Bronchial epithelial cell (primary cell): ENCODE measurements at regions not wholly inside any gene's neighbourhood (a gene's known extent, or its start where the extent isn't known, plus 50 kb on each side); places are given as distances from the start of the nearest gene placed in this dataset.

Experiments used
- DNase-seq: peaks from one replicate; pipeline ENCODE4 v3.0.0-alpha.2; 2010; ENCODE audit warnings: low read depth
- FAIRE-seq: peaks from 2 replicates; lab custom pipeline; 2011; peaks lifted over from hg19 to GRCh38; lab: Jason Lieb, UNC
- H3K27me3 ChIP-seq: 2 replicates; pipeline ENCODE4 v1.5.1; 2011; ENCODE audit warnings: low read length; ENCODE audit not compliant: control insufficient read depth, insufficient read depth
- H3K36me3 ChIP-seq: 2 replicates; pipeline ENCODE4 v1.5.1; 2011; ENCODE audit warnings: low read length; ENCODE audit not compliant: control insufficient read depth, insufficient read depth
- H3K4me3 ChIP-seq: 2 replicates; pipeline ENCODE4 v1.5.1; 2011; ENCODE audit warnings: mild to moderate bottlenecking, low read depth, low read length, control low read depth
- TF ChIP-seq, protein P1 (sequence below): IDR thresholded peaks from 2 replicates; pipeline ENCODE4 v1.5.1; 2011; ENCODE audit warnings: mild to moderate bottlenecking, moderate library complexity, low read length, control low read depth, inconsistent platforms; ENCODE audit not compliant: insufficient read depth, severe bottlenecking

DNA sequence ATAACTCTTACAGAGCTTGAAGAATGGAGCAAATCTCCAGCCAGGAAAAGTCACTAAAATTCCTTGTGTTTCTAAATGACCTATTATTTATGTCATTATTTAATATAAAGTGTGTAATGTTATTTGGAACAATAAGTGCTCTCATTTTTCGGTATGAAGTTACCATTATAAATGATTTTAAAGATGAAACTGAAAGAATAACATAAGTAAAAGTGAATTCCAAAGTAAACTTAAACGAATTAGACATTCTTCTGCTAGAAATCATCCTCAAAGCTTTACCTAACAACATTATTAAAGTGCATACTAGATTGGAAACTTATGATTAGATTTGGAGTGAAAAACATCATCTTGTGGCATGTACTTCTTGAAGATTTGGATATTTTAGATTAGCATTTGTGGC is 897.2 kb upstream of the CDH2 start:
- FAIRE-seq, result no peak
- H3K4me3 ChIP-seq, result no peak overlapping the region
- TF ChIP-seq, protein P1, sequence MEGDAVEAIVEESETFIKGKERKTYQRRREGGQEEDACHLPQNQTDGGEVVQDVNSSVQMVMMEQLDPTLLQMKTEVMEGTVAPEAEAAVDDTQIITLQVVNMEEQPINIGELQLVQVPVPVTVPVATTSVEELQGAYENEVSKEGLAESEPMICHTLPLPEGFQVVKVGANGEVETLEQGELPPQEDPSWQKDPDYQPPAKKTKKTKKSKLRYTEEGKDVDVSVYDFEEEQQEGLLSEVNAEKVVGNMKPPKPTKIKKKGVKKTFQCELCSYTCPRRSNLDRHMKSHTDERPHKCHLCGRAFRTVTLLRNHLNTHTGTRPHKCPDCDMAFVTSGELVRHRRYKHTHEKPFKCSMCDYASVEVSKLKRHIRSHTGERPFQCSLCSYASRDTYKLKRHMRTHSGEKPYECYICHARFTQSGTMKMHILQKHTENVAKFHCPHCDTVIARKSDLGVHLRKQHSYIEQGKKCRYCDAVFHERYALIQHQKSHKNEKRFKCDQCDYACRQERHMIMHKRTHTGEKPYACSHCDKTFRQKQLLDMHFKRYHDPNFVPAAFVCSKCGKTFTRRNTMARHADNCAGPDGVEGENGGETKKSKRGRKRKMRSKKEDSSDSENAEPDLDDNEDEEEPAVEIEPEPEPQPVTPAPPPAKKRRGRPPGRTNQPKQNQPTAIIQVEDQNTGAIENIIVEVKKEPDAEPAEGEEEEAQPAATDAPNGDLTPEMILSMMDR, result no peak

DNA sequence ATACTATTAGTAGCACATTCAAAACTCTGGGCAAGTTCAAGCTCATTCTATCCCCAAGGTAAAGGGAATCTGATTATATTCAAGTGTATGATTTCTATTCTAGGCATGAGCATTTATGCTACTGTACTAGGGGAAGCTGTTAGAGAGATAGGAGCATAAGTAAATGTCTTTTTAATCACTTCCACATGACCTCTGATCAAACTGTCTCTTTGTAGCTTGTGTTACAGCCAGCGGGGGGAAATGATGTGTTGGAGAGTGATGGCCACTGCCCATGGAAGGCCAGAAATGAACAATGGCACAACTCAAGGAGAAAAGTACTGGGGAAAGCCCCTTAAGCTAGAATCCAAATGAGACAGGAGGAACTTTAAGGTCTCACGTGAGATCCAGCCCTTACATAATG is 894.9 kb upstream of the CDH2 start:
- no peak for DNase-seq
- Histone ChIP-seq H3K4me3 (no peak overlapping the region), H3K36me3 (no peaks in the 10 kb centered on the region), H3K27me3 (no peaks in the 10 kb centered on the region)
- no peak for FAIRE-seq
- TF ChIP-seq, protein P1, result no peak

More for the DNA sequence above, 897.2 kb upstream of the CDH2 start:
- DNase-seq, result no peak
- Histone ChIP-seq H3K36me3 (no peaks in the 10 kb centered on the region), H3K27me3 (no peaks in the 10 kb centered on the region)

DNA sequence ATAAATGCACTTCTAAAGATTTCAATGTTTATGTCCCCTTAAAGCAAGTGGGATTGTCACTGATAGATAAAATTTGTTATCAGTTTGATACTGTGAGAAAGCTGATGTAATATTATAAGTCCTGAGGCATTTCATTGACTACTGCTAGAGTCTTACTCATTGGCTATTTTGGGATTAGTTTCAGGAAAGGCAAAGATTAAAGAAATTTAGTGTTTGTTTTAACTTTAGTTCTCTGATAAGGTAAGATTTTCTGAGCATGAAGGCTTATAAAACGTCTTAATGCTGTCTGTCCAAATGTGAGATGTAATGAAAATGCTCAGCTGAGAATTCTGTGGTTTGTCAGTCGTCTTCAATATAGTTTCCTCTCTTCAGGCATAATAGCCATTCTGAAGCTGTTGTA is 886.4 kb upstream of the CDH2 start:
- Histone ChIP-seq H3K36me3 (no peaks in the 10 kb centered on the region), H3K4me3 (no peak overlapping the region), H3K27me3 (no peaks in the 10 kb centered on the region)
- TF ChIP-seq, protein P1, result no peak
- DNase-seq, result no peak
- no peak for FAIRE-seq

DNA sequence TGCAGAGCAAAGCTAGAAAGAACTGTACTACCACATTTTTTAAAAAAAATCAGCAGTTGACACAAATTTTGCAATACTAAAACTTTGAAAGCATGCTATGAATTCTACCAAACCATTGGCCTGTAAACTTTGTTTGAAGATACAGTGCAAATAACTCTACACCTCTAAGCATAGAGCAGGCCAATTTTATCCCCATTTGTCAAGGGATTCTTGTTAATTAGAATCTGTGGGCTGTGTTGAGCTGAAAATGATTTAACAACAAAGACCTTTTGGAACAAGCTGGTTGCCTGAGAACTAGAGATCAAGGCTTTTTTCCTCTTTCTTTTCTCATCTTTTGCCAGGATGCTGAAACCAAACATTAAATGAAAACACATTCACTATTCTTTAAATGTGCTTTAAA is 886.0 kb upstream of the CDH2 start:
- Histone ChIP-seq H3K36me3 (no peaks in the 10 kb centered on the region), H3K27me3 (no peaks in the 10 kb centered on the region), H3K4me3 (no peak overlapping the region)
- FAIRE-seq (no peak), DNase-seq (no peak)
- TF ChIP-seq, protein P1, result no peak

DNA sequence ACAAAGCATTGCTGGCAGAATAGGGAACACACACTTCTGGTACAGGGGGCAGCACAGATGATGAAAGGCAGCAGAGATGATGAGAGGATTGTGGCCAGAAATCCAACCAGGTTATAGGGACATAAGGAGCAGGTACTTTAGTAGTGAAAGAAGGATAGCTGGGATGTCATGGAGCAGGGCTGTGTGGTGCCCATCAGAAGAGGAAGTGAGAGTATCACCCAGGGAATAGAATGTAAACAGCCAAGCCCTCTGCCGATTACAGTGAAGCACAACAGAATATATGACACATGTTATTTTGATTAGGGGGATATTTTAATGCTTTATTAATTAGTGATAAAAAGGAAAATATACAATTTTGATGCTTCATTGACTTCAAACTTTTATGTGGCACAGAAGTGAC is 883.4 kb upstream of the CDH2 start:
- TF ChIP-seq, protein P1, result no peak
- H3K4me3 ChIP-seq, result no peak overlapping the region
- H3K36me3 ChIP-seq, result no peaks in the 10 kb centered on the region
- FAIRE-seq (no peak), DNase-seq (no peak)
- no peaks in the 10 kb centered on the region for H3K27me3 ChIP-seq

DNA sequence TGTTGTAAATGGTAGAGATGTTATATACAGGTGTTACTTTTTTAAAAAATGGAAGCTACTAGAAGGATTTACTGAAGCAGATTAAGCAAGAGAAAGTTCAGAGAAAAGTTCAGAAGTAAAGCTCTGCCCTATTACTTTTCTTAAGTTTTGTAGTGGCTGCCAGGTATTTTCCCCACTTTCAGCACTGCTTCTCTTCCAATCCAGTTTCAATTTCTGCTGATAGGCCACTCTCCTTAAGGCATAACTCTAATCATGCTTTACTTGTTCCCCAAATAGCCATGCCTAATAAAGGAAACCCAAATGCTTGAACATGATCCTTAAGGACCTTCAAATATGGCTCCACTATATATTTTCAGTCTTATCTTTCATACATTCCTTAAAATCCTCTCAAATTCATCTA is 880.8 kb upstream of the CDH2 start:
- no peak overlapping the region for H3K4me3 ChIP-seq
- FAIRE-seq (no peak), DNase-seq (no peak)
- H3K27me3 ChIP-seq, result no peaks in the 10 kb centered on the region
- H3K36me3 ChIP-seq, result no peaks in the 10 kb centered on the region
- TF ChIP-seq, protein P1, result no peak
